Effector memory CD4-positive, alpha-beta T cell (primary cell): ENCODE measurements at regions not wholly inside any gene's neighbourhood (a gene's known extent, or its start where the extent isn't known, plus 50 kb on each side); places are given as distances from the start of the nearest gene placed in this dataset.

Experiments
- DNase-seq, 3 donors: peaks; one replicate each; pipeline ENCODE4 v3.0.0-alpha.2; 2020
- H3K27ac ChIP-seq: 2 replicates; pipeline ENCODE4 v1.7.0; 2013; ENCODE audit warnings: mild to moderate bottlenecking, low read length, moderate library complexity; ENCODE audit not compliant: insufficient read depth, poor library complexity, severe bottlenecking
- H3K27me3 ChIP-seq: replicated peaks from 2 replicates; pipeline ENCODE4 v1.7.0; 2013; ENCODE audit warnings: mild to moderate bottlenecking, low read length; ENCODE audit not compliant: insufficient read depth, control insufficient read depth, poor library complexity, severe bottlenecking
- H3K36me3 ChIP-seq: 2 replicates; pipeline ENCODE4 v1.7.0; 2013; ENCODE audit warnings: mild to moderate bottlenecking, low read length, moderate library complexity; ENCODE audit not compliant: control insufficient read depth, insufficient read depth
- H3K4me1 ChIP-seq: 2 replicates; pipeline ENCODE4 v1.7.0; 2013; ENCODE audit warnings: low read length, mild to moderate bottlenecking; ENCODE audit not compliant: control insufficient read depth, insufficient read depth, poor library complexity, severe bottlenecking
- H3K4me3 ChIP-seq: 2 replicates; pipeline ENCODE4 v1.7.0; 2013; ENCODE audit warnings: low read length, low read depth, mild to moderate bottlenecking; ENCODE audit not compliant: insufficient read depth, poor library complexity, severe bottlenecking
- H3K9me3 ChIP-seq: 2 replicates; pipeline ENCODE4 v1.7.0; 2013; ENCODE audit warnings: mild to moderate bottlenecking, low read length, moderate library complexity; ENCODE audit not compliant: control insufficient read depth

GRCh38 chr11:134647066-134647743, 235.2 kb upstream of the B3GAT1 start:
- Histone ChIP-seq H3K27me3 (no peaks in the 10 kb centered on the region), H3K27ac (no peak overlapping the region), H3K36me3 (no peaks in the 10 kb centered on the region), H3K4me1 (no peaks in the 10 kb centered on the region), H3K4me3 (no peak overlapping the region), H3K9me3 (no peaks in the 10 kb centered on the region)
- DNase-seq: no peak

GRCh38 chr11:134646561-134646960, 234.5 kb upstream of the B3GAT1 start:
- H3K27me3 ChIP-seq: no peaks in the 10 kb centered on the region
- no peak overlapping the region for H3K27ac ChIP-seq
- no peaks in the 10 kb centered on the region for H3K9me3 ChIP-seq
- H3K36me3 ChIP-seq: no peaks in the 10 kb centered on the region
- no peak for DNase-seq
- no peaks in the 10 kb centered on the region for H3K4me1 ChIP-seq
- H3K4me3 ChIP-seq: no peak overlapping the region

GRCh38 chr11:134645576-134645975, 233.5 kb upstream of the B3GAT1 start:
- H3K27ac ChIP-seq: no peak overlapping the region

GRCh38 chr11:134644476-134645456, 232.7 kb upstream of the B3GAT1 start:
- DNase-seq: no peak
- Histone ChIP-seq H3K27ac (no peak overlapping the region), H3K9me3 (no peaks in the 10 kb centered on the region), H3K4me3 (no peak overlapping the region), H3K36me3 (no peaks in the 10 kb centered on the region), H3K27me3 (no peaks in the 10 kb centered on the region), H3K4me1 (no peaks in the 10 kb centered on the region)

More at GRCh38 chr11:134645576-134645975, 233.5 kb upstream of the B3GAT1 start:
- no peaks in the 10 kb centered on the region for H3K27me3 ChIP-seq
- no peak for DNase-seq
- H3K9me3 ChIP-seq: no peaks in the 10 kb centered on the region
- no peaks in the 10 kb centered on the region for H3K36me3 ChIP-seq
- H3K4me3 ChIP-seq: no peak overlapping the region
- H3K4me1 ChIP-seq: no peaks in the 10 kb centered on the region

- H3K36me3 ChIP-seq: no peaks in the 10 kb centered on the region
- no peaks in the 10 kb centered on the region for H3K4me1 ChIP-seq
- H3K9me3 ChIP-seq: no peaks in the 10 kb centered on the region
- H3K4me3 ChIP-seq: no peak overlapping the region
- H3K27me3 ChIP-seq: no peaks in the 10 kb centered on the region
- no peak overlapping the region for H3K27ac ChIP-seq
- no peak for DNase-seq
Observed at GRCh38 chr11:134643115-134644012, 231.3 kb upstream of the B3GAT1 start.

GRCh38 chr11:134642206-134642605, 230.2 kb upstream of the B3GAT1 start:
- H3K4me1 ChIP-seq: no peaks in the 10 kb centered on the region
- no peaks in the 10 kb centered on the region for H3K36me3 ChIP-seq
- H3K9me3 ChIP-seq: no peaks in the 10 kb centered on the region
- no peak overlapping the region for H3K27ac ChIP-seq
- DNase-seq: no peak
- H3K4me3 ChIP-seq: no peak overlapping the region
- no peaks in the 10 kb centered on the region for H3K27me3 ChIP-seq

- Histone ChIP-seq H3K4me1 (no peaks in the 10 kb centered on the region), H3K4me3 (no peak overlapping the region), H3K9me3 (no peaks in the 10 kb centered on the region), H3K27me3 (no peaks in the 10 kb centered on the region), H3K27ac (no peak overlapping the region), H3K36me3 (no peaks in the 10 kb centered on the region)
- DNase-seq: no peak
Observed at GRCh38 chr11:134640971-134641968, 229.2 kb upstream of the B3GAT1 start.

GRCh38 chr11:134640536-134640935, 228.5 kb upstream of the B3GAT1 start:
- no peaks in the 10 kb centered on the region for H3K36me3 ChIP-seq
- no peak for DNase-seq

More at GRCh38 chr11:134640536-134640935, 228.5 kb upstream of the B3GAT1 start:
- Histone ChIP-seq H3K4me1 (no peaks in the 10 kb centered on the region), H3K27me3 (no peaks in the 10 kb centered on the region), H3K9me3 (no peaks in the 10 kb centered on the region), H3K27ac (no peak overlapping the region), H3K4me3 (no peak overlapping the region)
